IMR-90 (cell line): ENCODE measurements at regions not wholly inside any gene's neighbourhood (a gene's known extent, or its start where the extent isn't known, plus 50 kb on each side); places are given as distances from the start of the nearest gene placed in this dataset.

Experiments
- ATAC-seq: fragments of 200-7000 bp; cut with Tn5 transposase; 2 replicates; pipeline ENCODE4 v1.9.1; 2020; ENCODE audit warnings: low read depth, mild to moderate bottlenecking, moderate library complexity
- BruUV-seq: library from RNA; stranded (reverse); fragments of 400-500 nt; replicated peaks from 2 replicates; lab custom pipeline; 2021; lab: Mats Ljungman, UMichigan
- CTCF ChIA-PET: fragments of 300-600 bp; formaldehyde crosslinking; extraction: SDS; loops from one replicate; lab custom pipeline; 2021; ENCODE audit warnings: antibody characterized with exemption; lab: Yijun Ruan, JAX
- POLR2A ChIA-PET: fragments of 300-600 bp; sonication (Branson Sonifier 250); formaldehyde crosslinking; loops from one replicate; lab custom pipeline; 2022; ENCODE audit warnings: antibody characterized with exemption; ENCODE audit not compliant: unreplicated experiment; lab: Charles Lee
- DNase-seq: peaks from one replicate; pipeline ENCODE4 v3.0.0; 2013
- H2AFZ ChIP-seq: replicated peaks from 2 replicates; pipeline ENCODE3; 2013; ENCODE audit warnings: low read length, mild to moderate bottlenecking; ENCODE audit not compliant: poor library complexity
- H2AK5ac ChIP-seq: 2 replicates; pipeline ENCODE4 v1.6.1; 2013; ENCODE audit warnings: low read depth, low read length, inconsistent platforms
- H2AK9ac ChIP-seq: replicated peaks from 2 replicates; pipeline ENCODE3; 2013; ENCODE audit warnings: mild to moderate bottlenecking, low read depth, low read length, moderate library complexity; ENCODE audit not compliant: poor library complexity
- H2BK120ac ChIP-seq: 2 replicates; pipeline ENCODE4 v1.6.1; 2013; ENCODE audit warnings: low read depth, low read length, inconsistent platforms
- H2BK15ac ChIP-seq: 3 replicates; pipeline ENCODE4 v1.6.1; 2013; ENCODE audit warnings: low read depth, low read length, inconsistent platforms
- H2BK20ac ChIP-seq: 2 replicates; pipeline ENCODE4 v1.6.1; 2013; ENCODE audit warnings: low read depth, mild to moderate bottlenecking, inconsistent platforms, low read length, moderate library complexity
- H2BK5ac ChIP-seq: 2 replicates; pipeline ENCODE4 v1.6.1; 2013; ENCODE audit warnings: mild to moderate bottlenecking, low read depth, low read length, inconsistent platforms; ENCODE audit not compliant: poor library complexity, severe bottlenecking
- H3K14ac ChIP-seq: replicated peaks from 2 replicates; pipeline ENCODE4 v1.6.1; 2013; ENCODE audit warnings: low read depth, low read length, inconsistent platforms
- H3K18ac ChIP-seq: 2 replicates; pipeline ENCODE4 v1.6.1; 2013; ENCODE audit warnings: low read depth, low read length, control low read depth
- H3K23ac ChIP-seq: 2 replicates; pipeline ENCODE4 v1.6.1; 2013; ENCODE audit warnings: low read depth, low read length, inconsistent platforms
- H3K27ac ChIP-seq: 2 replicates; pipeline ENCODE4 v1.5.1; 2013; ENCODE audit warnings: mild to moderate bottlenecking, control low read depth, low read length; ENCODE audit not compliant: insufficient read depth
- H3K27me3 ChIP-seq: 2 replicates; pipeline ENCODE4 v1.6.1; 2013; ENCODE audit warnings: low read length; ENCODE audit not compliant: control insufficient read depth, insufficient read depth
- H3K36me3 ChIP-seq: 2 replicates; pipeline ENCODE4 v1.6.1; 2013; ENCODE audit warnings: low read length, mixed read lengths; ENCODE audit not compliant: control insufficient read depth, insufficient read depth
- H3K4ac ChIP-seq: 2 replicates; pipeline ENCODE4 v1.6.1; 2013; ENCODE audit warnings: low read depth, low read length, inconsistent platforms
- H3K4me1 ChIP-seq: 2 replicates; pipeline ENCODE4 v1.6.1; 2013; ENCODE audit warnings: low read length, mixed read lengths; ENCODE audit not compliant: control insufficient read depth, insufficient read depth
- H3K4me2 ChIP-seq: 2 replicates; pipeline ENCODE4 v1.6.1; 2013; ENCODE audit warnings: low read depth, mild to moderate bottlenecking, control low read depth, low read length, moderate library complexity
- H3K4me3 ChIP-seq: 2 replicates; pipeline ENCODE4 v1.5.1; 2013; ENCODE audit warnings: low read depth, mild to moderate bottlenecking, control low read depth, low read length, moderate library complexity; ENCODE audit not compliant: insufficient read depth
- H3K56ac ChIP-seq: 2 replicates; pipeline ENCODE4 v1.6.1; 2013; ENCODE audit warnings: low read length, inconsistent platforms; ENCODE audit not compliant: insufficient read depth; ENCODE audit errors: extremely low read depth
- H3K79me1 ChIP-seq, 2 experiments: 2 replicates each; pipeline ENCODE4 v1.6.1; 2013; ENCODE audit warnings: low read length in 2 of 2, inconsistent platforms in 1 of 2, low read depth in 1 of 2
- H3K9ac ChIP-seq: 2 replicates; pipeline ENCODE4 v1.6.1; 2013; ENCODE audit warnings: low read depth, low read length, control low read depth
- H3K9me1 ChIP-seq: 2 replicates; pipeline ENCODE4 v1.6.1; 2013; ENCODE audit warnings: low read length, inconsistent platforms; ENCODE audit not compliant: insufficient read depth
- H3K9me3 ChIP-seq: 2 replicates; pipeline ENCODE4 v1.6.1; 2013; ENCODE audit warnings: low read length; ENCODE audit not compliant: control insufficient read depth, insufficient read depth
- H4K20me1 ChIP-seq: 2 replicates; pipeline ENCODE4 v1.6.1; 2013; ENCODE audit warnings: low read length, inconsistent platforms; ENCODE audit not compliant: insufficient read depth
- H4K5ac ChIP-seq: 2 replicates; pipeline ENCODE4 v1.6.1; 2013; ENCODE audit warnings: mild to moderate bottlenecking, low read depth, low read length, control low read depth
- H4K8ac ChIP-seq, 2 experiments: 2 replicates each; pipeline ENCODE4 v1.6.1; 2013; ENCODE audit warnings: low read depth in 2 of 2, low read length in 2 of 2, control low read depth in 1 of 2, inconsistent platforms in 1 of 2
- H4K91ac ChIP-seq: 2 replicates; pipeline ENCODE4 v1.6.1; 2013; ENCODE audit warnings: low read depth, low read length, inconsistent platforms; ENCODE audit not compliant: insufficient read depth
- CEBPB ChIP-seq: IDR thresholded peaks from 2 replicates; pipeline ENCODE4 v1.6.1; 2012; ENCODE audit warnings: low read depth, low read length, improper control_type of control experiment
- CHD1 ChIP-seq: IDR thresholded peaks from 2 replicates; pipeline ENCODE4 v1.6.1; 2012; ENCODE audit warnings: low read depth, low read length, improper control_type of control experiment
- FOS ChIP-seq: fragments of 150-350 bp; IDR thresholded peaks from 2 replicates; pipeline ENCODE4 v1.6.1; 2016; ENCODE audit warnings: low read depth, low read length
- MAFK ChIP-seq: IDR thresholded peaks from 2 replicates; pipeline ENCODE4 v1.6.1; 2012; ENCODE audit warnings: low read depth, low read length, improper control_type of control experiment
- MAZ ChIP-seq: IDR thresholded peaks from 2 replicates; pipeline ENCODE4 v1.6.1; 2012; ENCODE audit warnings: low read depth, mild to moderate bottlenecking, low read length, improper control_type of control experiment, moderate library complexity, borderline replicate concordance
- MXI1 ChIP-seq: IDR thresholded peaks from 2 replicates; pipeline ENCODE4 v1.6.1; 2012; ENCODE audit warnings: low read depth, mild to moderate bottlenecking, low read length, moderate library complexity, borderline replicate concordance
- NFE2L2 ChIP-seq: fragments of 150-350 bp; IDR thresholded peaks from 2 replicates; pipeline ENCODE4 v1.6.1; 2016; ENCODE audit warnings: low read depth, mild to moderate bottlenecking, low read length
- POLR2A ChIP-seq: IDR thresholded peaks from 2 replicates; pipeline ENCODE4 v1.6.1; 2012; ENCODE audit warnings: mild to moderate bottlenecking, low read depth, low read length
- RAD21 ChIP-seq: IDR thresholded peaks from 2 replicates; pipeline ENCODE4 v1.6.1; 2012; ENCODE audit warnings: low read length, improper control_type of control experiment
- RCOR1 ChIP-seq: IDR thresholded peaks from 2 replicates; pipeline ENCODE4 v1.6.1; 2012; ENCODE audit warnings: mild to moderate bottlenecking, low read length, improper control_type of control experiment; ENCODE audit not compliant: insufficient replicate concordance
- RFX5 ChIP-seq: IDR thresholded peaks from 2 replicates; pipeline ENCODE4 v1.8.0; 2012; ENCODE audit warnings: low read depth, mild to moderate bottlenecking, low read length, moderate library complexity
- USF2 ChIP-seq: fragments of 150-350 bp; IDR thresholded peaks from 2 replicates; pipeline ENCODE4 v1.6.1; 2017; ENCODE audit warnings: mild to moderate bottlenecking, antibody characterized with exemption, low read length, low read depth
- WGBS, 2 experiments: methylation state at CpG; one replicate each; pipeline versions ENCODE4 v1.1.5 to v1.1.7; 2013; ENCODE audit warnings: missing lambda C conversion rate in 2 of 2; ENCODE audit not compliant: insufficient read length in 1 of 2; ENCODE audit errors: extremely low coverage in 2 of 2; 5-methylcytosine and 5-hydroxymethylcytosine counted together
- dilution Hi-C: fragments of 300-500 bp; cut with HindIII; formaldehyde crosslinking; loops from one replicate; pipeline ENCODE4 v1.14.3; 2018; ENCODE audit warnings: low sequenced_read_pairs; ENCODE audit not compliant: unreplicated experiment
- in situ Hi-C: fragments of 300-500 bp; cut with MboI; formaldehyde crosslinking; loops from 3 replicates; pipeline ENCODE4 v1.14.3; 2019; ENCODE audit warnings: low sequenced_read_pairs, inconsistent platforms, mixed read lengths
- intact Hi-C: fragments of 100-400 bp; cut with micrococcal nuclease; formaldehyde crosslinking; loops from 2 replicates; pipeline ENCODE4 v1.10.0; 2022
- TF ChIP-seq, protein P1 (sequence below): fragments of 150-350 bp; IDR thresholded peaks from 2 replicates; pipeline ENCODE4 v1.6.1; 2016; ENCODE audit warnings: low read depth, mild to moderate bottlenecking, low read length, moderate library complexity, borderline replicate concordance
- TF ChIP-seq, protein P2 (sequence below): conservative IDR thresholded peaks from 2 replicates; pipeline ENCODE4 v1.5.1; 2012; ENCODE audit warnings: mild to moderate bottlenecking, low read depth, low read length, improper control_type of control experiment

- no peaks in the 10 kb centered on the region for H3K36me3 ChIP-seq
- CTCF ChIA-PET, result no interaction called here
- no peak overlapping the region for H3K9ac ChIP-seq
- H3K27ac ChIP-seq, result no peak overlapping the region
- no peak overlapping the region for H2AK9ac ChIP-seq
- H4K5ac ChIP-seq, result no peak overlapping the region
- no peak overlapping the region for H2BK20ac ChIP-seq
- no peak overlapping the region for H3K4me3 ChIP-seq
- dilution Hi-C loops (no loop called here), intact Hi-C loops (no loop called here), in situ Hi-C loops (no loop called here)
- H3K27me3 ChIP-seq, result no peaks in the 10 kb centered on the region
- no peak overlapping the region for H3K18ac ChIP-seq
- no peak overlapping the region for H2AFZ ChIP-seq
- no peak for TF ChIP-seq RAD21
- TF ChIP-seq RCOR1, result no peak
- TF ChIP-seq, protein P1, sequence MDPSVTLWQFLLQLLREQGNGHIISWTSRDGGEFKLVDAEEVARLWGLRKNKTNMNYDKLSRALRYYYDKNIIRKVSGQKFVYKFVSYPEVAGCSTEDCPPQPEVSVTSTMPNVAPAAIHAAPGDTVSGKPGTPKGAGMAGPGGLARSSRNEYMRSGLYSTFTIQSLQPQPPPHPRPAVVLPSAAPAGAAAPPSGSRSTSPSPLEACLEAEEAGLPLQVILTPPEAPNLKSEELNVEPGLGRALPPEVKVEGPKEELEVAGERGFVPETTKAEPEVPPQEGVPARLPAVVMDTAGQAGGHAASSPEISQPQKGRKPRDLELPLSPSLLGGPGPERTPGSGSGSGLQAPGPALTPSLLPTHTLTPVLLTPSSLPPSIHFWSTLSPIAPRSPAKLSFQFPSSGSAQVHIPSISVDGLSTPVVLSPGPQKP, result no peak
- no peak for TF ChIP-seq FOS
- no peak for TF ChIP-seq POLR2A
- no peak for TF ChIP-seq RFX5
- TF ChIP-seq USF2, result no peak
- no peak for TF ChIP-seq CHD1
- no peak for TF ChIP-seq MAFK
- no peak for TF ChIP-seq MAZ
- no peak for TF ChIP-seq NFE2L2
- no peak for TF ChIP-seq CEBPB
- TF ChIP-seq, protein P2, sequence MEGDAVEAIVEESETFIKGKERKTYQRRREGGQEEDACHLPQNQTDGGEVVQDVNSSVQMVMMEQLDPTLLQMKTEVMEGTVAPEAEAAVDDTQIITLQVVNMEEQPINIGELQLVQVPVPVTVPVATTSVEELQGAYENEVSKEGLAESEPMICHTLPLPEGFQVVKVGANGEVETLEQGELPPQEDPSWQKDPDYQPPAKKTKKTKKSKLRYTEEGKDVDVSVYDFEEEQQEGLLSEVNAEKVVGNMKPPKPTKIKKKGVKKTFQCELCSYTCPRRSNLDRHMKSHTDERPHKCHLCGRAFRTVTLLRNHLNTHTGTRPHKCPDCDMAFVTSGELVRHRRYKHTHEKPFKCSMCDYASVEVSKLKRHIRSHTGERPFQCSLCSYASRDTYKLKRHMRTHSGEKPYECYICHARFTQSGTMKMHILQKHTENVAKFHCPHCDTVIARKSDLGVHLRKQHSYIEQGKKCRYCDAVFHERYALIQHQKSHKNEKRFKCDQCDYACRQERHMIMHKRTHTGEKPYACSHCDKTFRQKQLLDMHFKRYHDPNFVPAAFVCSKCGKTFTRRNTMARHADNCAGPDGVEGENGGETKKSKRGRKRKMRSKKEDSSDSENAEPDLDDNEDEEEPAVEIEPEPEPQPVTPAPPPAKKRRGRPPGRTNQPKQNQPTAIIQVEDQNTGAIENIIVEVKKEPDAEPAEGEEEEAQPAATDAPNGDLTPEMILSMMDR, result no peak
- no peak for TF ChIP-seq MXI1
- no CpG with 5 or more reads among the region's 2 CpGs for WGBS, 2 experiments
- H2BK120ac ChIP-seq, result no peak overlapping the region
- H3K4ac ChIP-seq, result no peak overlapping the region
- no peak overlapping the region for H2BK15ac ChIP-seq
- H3K9me3 ChIP-seq, result no peaks in the 10 kb centered on the region
- H2AK5ac ChIP-seq, result no peak overlapping the region
- H3K14ac ChIP-seq, result no peak overlapping the region
- POLR2A ChIA-PET, result no interaction called here
- ATAC-seq (no peak), DNase-seq (no peak)
- no peak overlapping the region for H2BK5ac ChIP-seq
- H4K20me1 ChIP-seq, result no peaks in the 10 kb centered on the region
- no peak overlapping the region for H4K8ac ChIP-seq
- H3K9me1 ChIP-seq, result no peaks in the 10 kb centered on the region
- H4K91ac ChIP-seq, result no peak overlapping the region
- BruUV-seq, result no TSS peak
- H3K79me1 ChIP-seq, result no peaks in the 10 kb centered on the region
- no peaks in the 10 kb centered on the region for H3K4me1 ChIP-seq
- H3K23ac ChIP-seq, result no peak overlapping the region
- H3K56ac ChIP-seq, result no peak overlapping the region
- H3K4me2 ChIP-seq, result no peak overlapping the region
These were observed 359.0 kb downstream of the TSN start for GRCh38 chr2:122114421-122114820.
